Osteoblast (primary cell): ENCODE measurements at regions not wholly inside any gene's neighbourhood (a gene's known extent, or its start where the extent isn't known, plus 50 kb on each side); places are given as distances from the start of the nearest gene placed in this dataset.
A peak's percentile ranks its signal among the peaks of the same experiment; 100 is the strongest.

ENCODE experiments used
- DNase-seq: peaks from one replicate; pipeline ENCODE4 v3.0.0; 2011; ENCODE audit warnings: low spot score, mixed read lengths; ENCODE audit not compliant: insufficient read length; ENCODE audit errors: missing footprints
- H2AFZ ChIP-seq: 2 replicates; pipeline ENCODE4 v1.6.0; 2011; ENCODE audit warnings: mild to moderate bottlenecking, low read length
- H3K27ac ChIP-seq: 2 replicates; pipeline ENCODE4 v1.5.1; 2011; ENCODE audit warnings: mild to moderate bottlenecking, low read depth, low read length, moderate library complexity
- H3K27me3 ChIP-seq: 2 replicates; pipeline ENCODE4 v1.6.0; 2012; ENCODE audit warnings: mild to moderate bottlenecking, control low read depth, inconsistent platforms, low read length, moderate library complexity; ENCODE audit not compliant: insufficient read depth
- H3K36me3 ChIP-seq: 2 replicates; pipeline ENCODE4 v1.5.1; 2011; ENCODE audit warnings: mild to moderate bottlenecking, low read length, control low read depth, moderate library complexity; ENCODE audit not compliant: insufficient read depth
- H3K4me1 ChIP-seq: 2 replicates; pipeline ENCODE4 v1.5.1; 2011; ENCODE audit warnings: mild to moderate bottlenecking, low read length, control low read depth, moderate library complexity; ENCODE audit not compliant: insufficient read depth
- H3K4me2 ChIP-seq: 2 replicates; pipeline ENCODE4 v1.6.0; 2011; ENCODE audit warnings: mild to moderate bottlenecking, low read length; ENCODE audit not compliant: insufficient read depth
- H3K4me3 ChIP-seq: fragments of 200-600 bp; sonication (generic); 3 replicates; pipeline ENCODE4 v1.5.1; 2012; ENCODE audit warnings: mild to moderate bottlenecking, low read length, inconsistent platforms; ENCODE audit not compliant: insufficient read depth
- H3K79me2 ChIP-seq: 2 replicates; pipeline ENCODE4 v1.6.0; 2012; ENCODE audit warnings: mild to moderate bottlenecking, low read length, control low read depth, inconsistent platforms; ENCODE audit not compliant: insufficient read depth
- H3K9me3 ChIP-seq: 2 replicates; pipeline ENCODE4 v1.5.1; 2011; ENCODE audit warnings: low read depth, low read length, control low read depth
- H4K20me1 ChIP-seq: 2 replicates; pipeline ENCODE4 v1.6.0; 2012; ENCODE audit warnings: mild to moderate bottlenecking, low read length, control low read depth; ENCODE audit not compliant: insufficient read depth
- TF ChIP-seq, protein P1 (sequence below): IDR thresholded peaks from 2 replicates; pipeline ENCODE4 v1.5.1; 2011; ENCODE audit warnings: mild to moderate bottlenecking, low read depth, low read length, moderate library complexity; ENCODE audit errors: extremely low read depth

DNA sequence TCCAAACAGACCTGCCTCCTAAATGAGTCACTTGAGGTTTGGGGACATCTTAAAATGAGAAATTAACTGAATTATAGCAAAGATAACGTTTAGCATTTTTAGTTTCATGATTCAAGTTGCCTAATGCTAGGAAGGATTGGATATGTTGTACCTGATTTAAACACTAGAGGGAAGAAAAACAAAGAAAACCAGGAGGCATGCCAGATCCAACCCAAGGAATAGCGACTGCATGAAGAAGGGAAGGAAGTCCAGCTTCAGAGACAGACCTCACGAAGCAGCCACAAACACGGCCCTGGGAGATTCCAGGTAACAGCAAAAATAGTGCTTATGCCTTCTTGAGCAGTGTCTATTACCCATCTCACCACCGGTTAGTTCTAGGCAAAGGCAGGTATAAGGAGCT, 499.9 kb upstream of the SPHKAP start:
- H3K36me3 ChIP-seq: no peaks in the 10 kb centered on the region
- no peaks in the 10 kb centered on the region for H3K4me1 ChIP-seq

DNA sequence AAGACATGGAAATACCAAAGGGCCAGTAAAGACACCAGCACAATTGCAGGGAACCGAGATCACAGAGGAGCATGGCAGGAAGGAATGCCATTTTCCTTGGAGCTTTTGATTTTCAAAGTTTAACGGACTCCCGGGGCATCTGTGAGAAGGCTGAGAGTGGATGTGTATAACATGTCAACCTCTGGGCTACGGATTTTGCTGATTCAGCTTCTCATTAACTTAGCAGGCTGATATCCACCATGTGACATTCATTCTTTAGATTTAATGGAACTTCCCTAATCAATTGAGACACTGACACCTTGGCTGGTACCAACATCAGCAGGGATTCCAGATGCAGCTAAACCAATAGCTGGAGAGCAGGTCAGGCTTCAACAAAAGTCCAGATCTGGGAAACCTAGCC, 496.6 kb upstream of the SPHKAP start:
- no peak overlapping the region for H3K4me3 ChIP-seq
- no peak overlapping the region for H2AFZ ChIP-seq
- no peaks in the 10 kb centered on the region for H3K9me3 ChIP-seq
- H3K4me2 ChIP-seq: no peak overlapping the region
- H3K4me1 ChIP-seq: no peaks in the 10 kb centered on the region
- H3K27ac ChIP-seq: no peak overlapping the region
- no peak for DNase-seq
- no peaks in the 10 kb centered on the region for H3K36me3 ChIP-seq
- TF ChIP-seq, protein P1, sequence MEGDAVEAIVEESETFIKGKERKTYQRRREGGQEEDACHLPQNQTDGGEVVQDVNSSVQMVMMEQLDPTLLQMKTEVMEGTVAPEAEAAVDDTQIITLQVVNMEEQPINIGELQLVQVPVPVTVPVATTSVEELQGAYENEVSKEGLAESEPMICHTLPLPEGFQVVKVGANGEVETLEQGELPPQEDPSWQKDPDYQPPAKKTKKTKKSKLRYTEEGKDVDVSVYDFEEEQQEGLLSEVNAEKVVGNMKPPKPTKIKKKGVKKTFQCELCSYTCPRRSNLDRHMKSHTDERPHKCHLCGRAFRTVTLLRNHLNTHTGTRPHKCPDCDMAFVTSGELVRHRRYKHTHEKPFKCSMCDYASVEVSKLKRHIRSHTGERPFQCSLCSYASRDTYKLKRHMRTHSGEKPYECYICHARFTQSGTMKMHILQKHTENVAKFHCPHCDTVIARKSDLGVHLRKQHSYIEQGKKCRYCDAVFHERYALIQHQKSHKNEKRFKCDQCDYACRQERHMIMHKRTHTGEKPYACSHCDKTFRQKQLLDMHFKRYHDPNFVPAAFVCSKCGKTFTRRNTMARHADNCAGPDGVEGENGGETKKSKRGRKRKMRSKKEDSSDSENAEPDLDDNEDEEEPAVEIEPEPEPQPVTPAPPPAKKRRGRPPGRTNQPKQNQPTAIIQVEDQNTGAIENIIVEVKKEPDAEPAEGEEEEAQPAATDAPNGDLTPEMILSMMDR: no peak
- H3K27me3 ChIP-seq: peaks cover 6% of the 10 kb centered on the region
- no peaks in the 10 kb centered on the region for H3K79me2 ChIP-seq
- no peaks in the 10 kb centered on the region for H4K20me1 ChIP-seq

More for the DNA sequence above, 499.9 kb upstream of the SPHKAP start:
- H3K27me3 ChIP-seq: peaks cover 4% of the 10 kb centered on the region
- no peak overlapping the region for H3K27ac ChIP-seq
- no peak for DNase-seq
- no peaks in the 10 kb centered on the region for H3K79me2 ChIP-seq
- H3K4me3 ChIP-seq: no peak overlapping the region
- TF ChIP-seq, protein P1: peak; percentile 50
- H4K20me1 ChIP-seq: no peaks in the 10 kb centered on the region
- no peak overlapping the region for H2AFZ ChIP-seq
- H3K9me3 ChIP-seq: no peaks in the 10 kb centered on the region
- no peak overlapping the region for H3K4me2 ChIP-seq

DNA sequence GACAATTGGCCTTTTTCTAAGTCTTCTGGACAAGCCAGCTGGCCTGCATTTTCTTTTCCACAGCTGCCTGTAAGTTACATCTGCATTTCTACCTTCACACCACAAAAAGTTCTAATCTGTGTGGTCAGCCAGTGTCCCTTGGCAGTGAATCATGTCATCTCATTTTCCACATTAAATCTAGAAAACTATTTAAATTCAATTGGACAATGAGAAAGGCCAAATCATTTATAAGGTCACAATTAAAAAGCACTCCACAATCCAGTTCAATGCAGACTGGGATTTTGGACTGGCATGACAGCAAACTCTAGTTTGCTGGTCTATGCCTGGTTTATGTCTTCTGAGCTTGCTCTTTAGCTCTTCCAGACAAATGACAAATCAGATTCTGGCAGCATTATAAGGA, 494.2 kb upstream of the SPHKAP start:
- Histone ChIP-seq H3K4me1 (no peaks in the 10 kb centered on the region), H4K20me1 (no peaks in the 10 kb centered on the region), H3K9me3 (no peaks in the 10 kb centered on the region), H3K4me2 (no peak overlapping the region), H3K36me3 (no peaks in the 10 kb centered on the region), H3K27me3 (peaks cover 2% of the 10 kb centered on the region), H3K27ac (no peak overlapping the region), H3K4me3 (no peak overlapping the region), H3K79me2 (no peaks in the 10 kb centered on the region), H2AFZ (no peak overlapping the region)
- TF ChIP-seq, protein P1: no peak
- no peak for DNase-seq

DNA sequence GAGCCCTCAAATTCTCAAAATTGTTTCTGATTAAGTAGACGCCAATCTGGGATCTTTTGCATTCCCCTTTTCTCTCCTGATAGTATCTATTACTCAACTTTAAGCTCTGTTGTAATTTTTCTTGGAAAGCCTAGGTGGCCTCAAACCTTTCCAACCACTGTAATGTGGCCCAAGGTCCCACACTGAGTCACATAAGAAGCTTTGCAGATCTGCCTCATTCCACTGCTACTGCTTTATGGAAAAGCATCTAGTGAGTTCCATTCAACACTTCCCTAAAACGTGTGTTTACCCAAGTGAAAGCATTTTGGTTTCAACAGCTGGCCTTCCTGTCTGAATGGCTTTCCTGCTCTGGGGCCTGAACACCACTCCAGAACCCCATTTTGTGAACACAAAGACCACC, 493.6 kb upstream of the SPHKAP start:
- peaks cover 2% of the 10 kb centered on the region for H3K27me3 ChIP-seq
- H3K4me2 ChIP-seq: no peak overlapping the region
- H3K79me2 ChIP-seq: no peaks in the 10 kb centered on the region
- no peak overlapping the region for H3K27ac ChIP-seq
- H3K4me1 ChIP-seq: no peaks in the 10 kb centered on the region
- no peak overlapping the region for H3K4me3 ChIP-seq
- no peaks in the 10 kb centered on the region for H4K20me1 ChIP-seq
- no peak overlapping the region for H2AFZ ChIP-seq
- peak; percentile 32 for DNase-seq
- no peaks in the 10 kb centered on the region for H3K36me3 ChIP-seq
- no peaks in the 10 kb centered on the region for H3K9me3 ChIP-seq
- TF ChIP-seq, protein P1: no peak
